Body of pancreas (tissue), 4 donors: ENCODE measurements at regions not wholly inside any gene's neighbourhood (a gene's known extent, or its start where the extent isn't known, plus 50 kb on each side); places are given as distances from the start of the nearest gene placed in this dataset.

Source experiments
- CTCF ChIP-seq, 7 experiments: fragments of 450-650 bp in 4 of 7; fragments of 200-600 bp in 3 of 7; sonication (generic) in 3 of 7; IDR thresholded peaks; one replicate each; pipeline ENCODE4 v1.5.1; 2016 to 2019; ENCODE audit warnings: antibody characterized with exemption in 7 of 7
- POLR2A ChIP-seq, 3 donors: fragments of 450-650 bp; IDR thresholded peaks; one replicate each; pipeline ENCODE4 v1.6.1; 2016; ENCODE audit warnings: antibody characterized with exemption in 3 of 3, mild to moderate bottlenecking in 2 of 3

GRCh38 chr2:164000176-164000575, 264.4 kb upstream of the FIGN start:
- TF ChIP-seq CTCF (IDR thresholded peaks at IDR 0.05) (no peak), POLR2A (IDR thresholded peaks at IDR 0.05) (no peak)
